CD14-positive monocyte (primary cell): ENCODE measurements at regions not wholly inside any gene's neighbourhood (a gene's known extent, or its start where the extent isn't known, plus 50 kb on each side); places are given as distances from the start of the nearest gene placed in this dataset.

Source experiments
- DNase-seq, 3 donors: peaks; one replicate each; pipeline ENCODE4 v3.0.0-alpha.2; 2011 to 2022
- H2AFZ ChIP-seq: 2 replicates; pipeline ENCODE4 v1.6.0; 2012; ENCODE audit warnings: mild to moderate bottlenecking, low read depth, low read length, inconsistent platforms; ENCODE audit not compliant: insufficient read depth, poor library complexity, severe bottlenecking
- H3K27ac ChIP-seq, 2 donors: 1 replicate in 1 of 2; 2 replicates in 1 of 2; pipeline ENCODE4 v1.5.1; 2012 to 2013; ENCODE audit warnings: low read length in 2 of 2, control low read depth in 1 of 2, inconsistent platforms in 1 of 2, low read depth in 1 of 2, mild to moderate bottlenecking in 1 of 2
- H3K27me3 ChIP-seq, 2 donors: one replicate each; pipeline versions ENCODE4 v1.6.0 to v1.6.1; 2011 to 2013; ENCODE audit warnings: low read length in 2 of 2; ENCODE audit not compliant: control insufficient read depth in 2 of 2, insufficient read depth in 2 of 2
- H3K36me3 ChIP-seq, 2 donors: replicated peaks in 1 of 2; 1 replicate in 1 of 2; 2 replicates in 1 of 2; pipeline versions ENCODE4 v1.5.1 to v1.6.1; 2012 to 2013; ENCODE audit warnings: low read length in 2 of 2, control low read depth in 1 of 2, inconsistent platforms in 1 of 2, mild to moderate bottlenecking in 1 of 2; ENCODE audit not compliant: insufficient read depth in 2 of 2, control insufficient read depth in 1 of 2
- H3K4me1 ChIP-seq, 2 donors: 1 replicate in 1 of 2; 2 replicates in 1 of 2; pipeline versions ENCODE4 v1.5.1 to v1.6.1; 2012 to 2013; ENCODE audit warnings: low read length in 2 of 2, control low read depth in 1 of 2, inconsistent platforms in 1 of 2, mild to moderate bottlenecking in 1 of 2, moderate library complexity in 1 of 2; ENCODE audit not compliant: insufficient read depth in 2 of 2, control insufficient read depth in 1 of 2
- H3K4me2 ChIP-seq: replicated peaks from 2 replicates; pipeline ENCODE3; 2012; ENCODE audit warnings: low read length, moderate library complexity, mild to moderate bottlenecking; ENCODE audit not compliant: poor library complexity, severe bottlenecking; ENCODE audit errors: extremely low read depth
- H3K4me3 ChIP-seq, 3 experiments: fragments of 200-600 bp in 1 of 3; sonication (generic) in 1 of 3; replicated peaks in 1 of 3; 1 replicate in 2 of 3; 2 replicates in 1 of 3; pipeline ENCODE4 v1.5.1; 2011 to 2013; ENCODE audit warnings: low read length in 3 of 3, mild to moderate bottlenecking in 3 of 3, control low read depth in 2 of 3, low read depth in 2 of 3, inconsistent platforms in 1 of 3, moderate library complexity in 1 of 3
- H3K79me2 ChIP-seq: 2 replicates; pipeline ENCODE4 v1.6.0; 2012; ENCODE audit warnings: mild to moderate bottlenecking, control low read depth, inconsistent platforms, low read length, moderate library complexity; ENCODE audit not compliant: insufficient read depth
- H3K9ac ChIP-seq: 2 replicates; pipeline ENCODE4 v1.6.0; 2017; ENCODE audit warnings: low read length, mild to moderate bottlenecking; ENCODE audit not compliant: insufficient read depth, poor library complexity, severe bottlenecking
- H3K9me3 ChIP-seq, 2 donors: replicated peaks in 1 of 2; 1 replicate in 1 of 2; 2 replicates in 1 of 2; pipeline versions ENCODE4 v1.5.1 to v1.6.1; 2012 to 2013; ENCODE audit warnings: low read length in 2 of 2, control low read depth in 1 of 2; ENCODE audit not compliant: control insufficient read depth in 1 of 2, insufficient read depth in 1 of 2
- H4K20me1 ChIP-seq: 2 replicates; pipeline ENCODE4 v1.6.0; 2012; ENCODE audit warnings: mild to moderate bottlenecking, low read length, control low read depth, moderate library complexity; ENCODE audit not compliant: insufficient read depth
- H3K27ac Mint-ChIP-seq, 7 donors: one replicate each; pipeline ENCODE4 v1.8.0; 2020; ENCODE audit warnings: mild to moderate bottlenecking in 7 of 7, mixed read lengths in 7 of 7, moderate library complexity in 6 of 7, inconsistent platforms in 2 of 7
- H3K27me3 Mint-ChIP-seq, 3 donors: one replicate each; pipeline ENCODE4 v1.8.0; 2021 to 2022; ENCODE audit warnings: low read depth in 3 of 3, mild to moderate bottlenecking in 3 of 3, mixed read lengths in 3 of 3, moderate library complexity in 3 of 3, inconsistent platforms in 1 of 3
- H3K36me3 Mint-ChIP-seq, 2 donors: one replicate each; pipeline ENCODE4 v1.8.0; 2020; ENCODE audit warnings: mixed read lengths in 2 of 2, inconsistent platforms in 1 of 2, mild to moderate bottlenecking in 1 of 2
- H3K4me1 Mint-ChIP-seq: one replicate; pipeline ENCODE4 v1.8.0; 2020; ENCODE audit warnings: mild to moderate bottlenecking, mixed read lengths
- H3K4me3 Mint-ChIP-seq, 2 donors: one replicate each; pipeline ENCODE4 v1.8.0; 2020; ENCODE audit warnings: mild to moderate bottlenecking in 2 of 2, mixed read lengths in 2 of 2, moderate library complexity in 1 of 2
- H3K9me3 Mint-ChIP-seq, 7 donors: one replicate each; pipeline ENCODE4 v1.8.0; 2020 to 2022; ENCODE audit warnings: mixed read lengths in 7 of 7, mild to moderate bottlenecking in 6 of 7, moderate library complexity in 6 of 7, inconsistent platforms in 2 of 7
- CTCF ChIP-seq: fragments of 200-600 bp; IDR thresholded peaks from one replicate; pipeline ENCODE4 v1.8.0; 2022; ENCODE audit warnings: antibody characterized with exemption, mild to moderate bottlenecking
- WGBS: methylation state at CpG from one replicate; pipeline ENCODE4 v1.1.5; 2013; ENCODE audit warnings: missing lambda C conversion rate; ENCODE audit not compliant: insufficient coverage; 5-methylcytosine and 5-hydroxymethylcytosine counted together
- intact Hi-C, 2 donors: fragments of 100-400 bp; cut with micrococcal nuclease; formaldehyde crosslinking; loops; one replicate each; pipeline versions ENCODE4 v1.15.0 to v1.15.1; 2023

GRCh38 chr3:86381247-86381646, 609.7 kb downstream of the VGLL3 start:
- no peaks in the 10 kb centered on the region for H3K36me3 Mint-ChIP-seq

GRCh38 chr3:86379280-86379679, 611.7 kb downstream of the VGLL3 start:
- H3K79me2 ChIP-seq: no peaks in the 10 kb centered on the region
- H3K4me2 ChIP-seq: no peak overlapping the region
- Mint-ChIP-seq H3K4me1 (no peaks in the 10 kb centered on the region), H3K36me3 (no peaks in the 10 kb centered on the region), H3K27ac (no peak overlapping the region), H3K9me3 (peaks cover 0 to 3% (median 0%) of the 10 kb centered on the region in 7 donors), H3K4me3 (no peak overlapping the region), H3K27me3 (no peaks in the 10 kb centered on the region)
- H3K27ac ChIP-seq: no peak overlapping the region
- no peak overlapping the region for H3K4me3 ChIP-seq
- peaks cover 0 to 4% of the 10 kb centered on the region in 2 donors for H3K9me3 ChIP-seq
- H3K27me3 ChIP-seq: no peaks in the 10 kb centered on the region
- WGBS: 80% methylated on average over 1 of the region's 2 CpGs
- intact Hi-C loops: no loop called here
- DNase-seq: no peak
- no peak for TF ChIP-seq CTCF
- no peak overlapping the region for H3K9ac ChIP-seq
- no peaks in the 10 kb centered on the region for H4K20me1 ChIP-seq
- H3K36me3 ChIP-seq: no peaks in the 10 kb centered on the region
- H3K4me1 ChIP-seq: no peaks in the 10 kb centered on the region
- no peak overlapping the region for H2AFZ ChIP-seq

More at GRCh38 chr3:86381247-86381646, 609.7 kb downstream of the VGLL3 start:
- Histone ChIP-seq H3K4me3 (no peak overlapping the region), H3K9ac (no peak overlapping the region), H3K9me3 (peaks cover 0 to 4% of the 10 kb centered on the region in 2 donors), H4K20me1 (no peaks in the 10 kb centered on the region), H3K27me3 (no peaks in the 10 kb centered on the region), H3K36me3 (no peaks in the 10 kb centered on the region), H3K79me2 (no peaks in the 10 kb centered on the region), H2AFZ (no peak overlapping the region), H3K27ac (no peak overlapping the region), H3K4me1 (no peaks in the 10 kb centered on the region), H3K4me2 (no peak overlapping the region)
- intact Hi-C loops: no loop called here
- no peak for DNase-seq
- Mint-ChIP-seq H3K4me1 (no peaks in the 10 kb centered on the region), H3K4me3 (no peak overlapping the region), H3K27me3 (no peaks in the 10 kb centered on the region), H3K9me3 (peaks cover 0 to 3% (median 0%) of the 10 kb centered on the region in 7 donors), H3K27ac (no peak overlapping the region)
- WGBS: no CpG with 5 or more reads among the region's 2 CpGs
- TF ChIP-seq CTCF: no peak
